ENCODE measurements at regions not wholly inside any gene's neighbourhood (a gene's known extent, or its start where the extent isn't known, plus 50 kb on each side); places are given as distances from the start of the nearest gene placed in this dataset.

- Mint-ChIP-seq H3K9me3 (no peaks in the 10 kb centered on the region), H3K27me3 (ENCODE audit: insufficient read depth) (no peaks in the 10 kb centered on the region), H3K36me3 (ENCODE audit: low read depth) (no peaks in the 10 kb centered on the region), H3K4me1 (ENCODE audit: low read depth) (peaks cover 17% of the 10 kb centered on the region), H3K4me3 (no peak overlapping the region), H3K27ac (no peak overlapping the region)
- TF ChIP-seq CTCF (IDR thresholded peaks at IDR 0.05): no peak
- no peak for DNase-seq
Observed at GRCh38 chr4:187271848-187272247, 548.2 kb upstream of the FAT1 start.

GRCh38 chr4:187274153-187274552 lies 550.5 kb upstream of the FAT1 start:
- peaks cover 18% of the 10 kb centered on the region for H3K4me1 Mint-ChIP-seq (ENCODE audit: low read depth)
- no peak for TF ChIP-seq CTCF (IDR thresholded peaks at IDR 0.05)
- no peak for DNase-seq
- no peaks in the 10 kb centered on the region for H3K27me3 Mint-ChIP-seq (ENCODE audit: insufficient read depth)
- H3K4me3 Mint-ChIP-seq: no peak overlapping the region
- no peaks in the 10 kb centered on the region for H3K9me3 Mint-ChIP-seq
- H3K36me3 Mint-ChIP-seq (ENCODE audit: low read depth): no peaks in the 10 kb centered on the region
- no peak overlapping the region for H3K27ac Mint-ChIP-seq

- Mint-ChIP-seq H3K27ac (peak overlapping the region; percentile 47), H3K4me3 (peak overlapping the region; percentile 55), H3K27me3 (ENCODE audit: insufficient read depth) (no peaks in the 10 kb centered on the region), H3K36me3 (ENCODE audit: low read depth) (no peaks in the 10 kb centered on the region), H3K4me1 (ENCODE audit: low read depth) (peaks cover 12% of the 10 kb centered on the region), H3K9me3 (no peaks in the 10 kb centered on the region)
- TF ChIP-seq CTCF (IDR thresholded peaks at IDR 0.05): no peak
- DNase-seq: peak; percentile 32
Observed at GRCh38 chr4:187276736-187277408, 553.2 kb upstream of the FAT1 start.

- Mint-ChIP-seq H3K4me1 (ENCODE audit: low read depth) (peaks cover 45% of the 10 kb centered on the region), H3K4me3 (peak overlapping the region; percentile 50; the same call in 1 of the 2 replicates), H3K27me3 (ENCODE audit: insufficient read depth) (no peaks in the 10 kb centered on the region), H3K9me3 (no peaks in the 10 kb centered on the region), H3K27ac (peak overlapping the region; percentile 42; the same call in 1 of the 2 replicates), H3K36me3 (ENCODE audit: low read depth) (no peaks in the 10 kb centered on the region)
- DNase-seq: peak; percentile 42
- TF ChIP-seq CTCF (IDR thresholded peaks at IDR 0.05): no peak
Observed at GRCh38 chr4:187283201-187283955, 559.7 kb upstream of the FAT1 start.

- Mint-ChIP-seq H3K9me3 (no peaks in the 10 kb centered on the region), H3K36me3 (ENCODE audit: low read depth) (no peaks in the 10 kb centered on the region), H3K4me1 (ENCODE audit: low read depth) (peaks cover 64% of the 10 kb centered on the region), H3K4me3 (peak overlapping the region; percentile 6; the same call in 1 of the 2 replicates), H3K27me3 (ENCODE audit: insufficient read depth) (no peaks in the 10 kb centered on the region), H3K27ac (peak overlapping the region; percentile 75)
- peak; percentile 65 for DNase-seq
- no peak for TF ChIP-seq CTCF (IDR thresholded peaks at IDR 0.05)
Observed at GRCh38 chr4:187286525-187286924, 562.9 kb upstream of the FAT1 start.

Data from HFFc6 (cell line).